Liver (tissue), 8 donors: ENCODE measurements at regions not wholly inside any gene's neighbourhood (a gene's known extent, or its start where the extent isn't known, plus 50 kb on each side); places are given as distances from the start of the nearest gene placed in this dataset.

Experiments used
- DNase-seq: peaks from one replicate; pipeline ENCODE4 v3.0.0-alpha.2; 2017; ENCODE audit warnings: low spot score
- H3K27ac ChIP-seq, 2 donors: one replicate each; pipeline ENCODE4 v1.7.0; 2013; ENCODE audit warnings: inconsistent platforms in 2 of 2, low read length in 2 of 2, control low read depth in 1 of 2, low read depth in 1 of 2, mild to moderate bottlenecking in 1 of 2
- H3K27me3 ChIP-seq, 4 donors: one replicate each; pipeline versions ENCODE4 v1.6.1 to v1.7.0; 2013; ENCODE audit warnings: low read length in 3 of 4, inconsistent platforms in 1 of 4, mild to moderate bottlenecking in 1 of 4, moderate library complexity in 1 of 4; ENCODE audit not compliant: control insufficient read depth in 4 of 4, insufficient read depth in 4 of 4
- H3K36me3 ChIP-seq, 4 donors: one replicate each; pipeline versions ENCODE4 v1.6.1 to v1.7.0; 2013; ENCODE audit warnings: low read length in 3 of 4, mild to moderate bottlenecking in 3 of 4, low read depth in 1 of 4, moderate library complexity in 1 of 4; ENCODE audit not compliant: control insufficient read depth in 4 of 4, insufficient read depth in 3 of 4
- H3K4me1 ChIP-seq, 4 donors: one replicate each; pipeline versions ENCODE4 v1.6.1 to v1.7.0; 2013; ENCODE audit warnings: low read length in 3 of 4, mild to moderate bottlenecking in 3 of 4, moderate library complexity in 1 of 4; ENCODE audit not compliant: control insufficient read depth in 4 of 4, insufficient read depth in 4 of 4
- H3K4me3 ChIP-seq, 3 donors: one replicate each; pipeline versions ENCODE4 v1.6.1 to v1.7.0; 2013; ENCODE audit warnings: low read length in 3 of 3, control low read depth in 1 of 3, low read depth in 1 of 3, mild to moderate bottlenecking in 1 of 3
- H3K9ac ChIP-seq, 2 donors: one replicate each; pipeline ENCODE4 v1.7.0; 2013; ENCODE audit warnings: low read length in 2 of 2, mild to moderate bottlenecking in 2 of 2, moderate library complexity in 2 of 2, control low read depth in 1 of 2, low read depth in 1 of 2
- H3K9me3 ChIP-seq, 4 donors: one replicate each; pipeline versions ENCODE4 v1.6.1 to v1.7.0; 2013; ENCODE audit warnings: low read length in 3 of 4; ENCODE audit not compliant: control insufficient read depth in 4 of 4
- EGR1 ChIP-seq, 2 donors: IDR thresholded peaks; 2 replicates each; pipeline ENCODE4 v1.6.1; 2016 to 2018; ENCODE audit warnings: antibody characterized with exemption in 2 of 2, low read depth in 2 of 2
- FOXA1 ChIP-seq: IDR thresholded peaks from 2 replicates; pipeline ENCODE4 v1.6.1; 2016; ENCODE audit warnings: antibody characterized with exemption
- FOXA2 ChIP-seq: IDR thresholded peaks from 2 replicates; pipeline ENCODE4 v1.6.1; 2016; ENCODE audit warnings: antibody characterized with exemption
- GABPA ChIP-seq, 2 donors: IDR thresholded peaks in 1 of 2; conservative IDR thresholded peaks in 1 of 2; 2 replicates each; pipeline ENCODE4 v1.6.1; 2016; ENCODE audit warnings: antibody characterized with exemption in 2 of 2, mild to moderate bottlenecking in 1 of 2, moderate library complexity in 1 of 2
- HNF4A ChIP-seq, 2 donors: conservative IDR thresholded peaks; 2 replicates each; pipeline ENCODE4 v1.6.1; 2016; ENCODE audit warnings: antibody characterized with exemption in 2 of 2, mild to moderate bottlenecking in 2 of 2
- HNF4G ChIP-seq: IDR thresholded peaks from 2 replicates; pipeline ENCODE4 v1.6.1; 2016; ENCODE audit warnings: antibody characterized with exemption
- JUND ChIP-seq, 2 donors: IDR thresholded peaks; 2 replicates each; pipeline ENCODE4 v1.6.1; 2016; ENCODE audit warnings: antibody characterized with exemption in 2 of 2
- MAX ChIP-seq: IDR thresholded peaks from 2 replicates; pipeline ENCODE4 v1.6.1; 2016; ENCODE audit warnings: antibody characterized with exemption
- NR2F2 ChIP-seq: IDR thresholded peaks from 2 replicates; pipeline ENCODE4 v1.6.1; 2016; ENCODE audit warnings: antibody characterized with exemption
- RAD21 ChIP-seq, 2 donors: IDR thresholded peaks; 2 replicates each; pipeline ENCODE4 v1.6.1; 2016; ENCODE audit warnings: antibody characterized with exemption in 2 of 2, mild to moderate bottlenecking in 2 of 2
- RXRA ChIP-seq, 2 donors: IDR thresholded peaks; 2 replicates each; pipeline ENCODE4 v1.6.1; 2017 to 2018; ENCODE audit warnings: antibody characterized with exemption in 2 of 2, mild to moderate bottlenecking in 1 of 2
- SP1 ChIP-seq: IDR thresholded peaks from 2 replicates; pipeline ENCODE4 v1.6.1; 2018; ENCODE audit warnings: antibody characterized with exemption, mild to moderate bottlenecking
- TAF1 ChIP-seq: conservative IDR thresholded peaks from 2 replicates; pipeline ENCODE4 v1.6.1; 2016; ENCODE audit warnings: antibody characterized with exemption, mild to moderate bottlenecking
- YY1 ChIP-seq: IDR thresholded peaks from 2 replicates; pipeline ENCODE4 v1.6.1; 2016; ENCODE audit warnings: antibody characterized with exemption, mild to moderate bottlenecking
- WGBS: extraction: QIAGEN DNeasy Blood & Tissue Kit; methylation state at CpG from one replicate; pipeline ENCODE4 v1.1.7; 2013; 5-methylcytosine and 5-hydroxymethylcytosine counted together
- TF ChIP-seq, protein P1 (sequence below): fragments of 150-350 bp; IDR thresholded peaks from 2 replicates; pipeline ENCODE4 v1.5.1; 2017; ENCODE audit warnings: improper control_type of control experiment, low read depth, low read length; ENCODE audit not compliant: missing input control
- TF ChIP-seq, protein P2 (sequence below): IDR thresholded peaks from 2 replicates; pipeline ENCODE4 v1.6.1; 2016; ENCODE audit warnings: antibody characterized with exemption, mild to moderate bottlenecking
- TF ChIP-seq, protein P3 (sequence below): IDR thresholded peaks from 2 replicates; pipeline ENCODE4 v1.6.1; 2016; ENCODE audit warnings: antibody characterized with exemption
- TF ChIP-seq, protein P4 (sequence below): IDR thresholded peaks from 2 replicates; pipeline ENCODE4 v1.6.1; 2016; ENCODE audit warnings: antibody characterized with exemption
- donor health status: healthy.
- donor health status: healthy.
- donor health status: healthy.
- donor health status: healthy.
- donor health status: healthy.

DNA sequence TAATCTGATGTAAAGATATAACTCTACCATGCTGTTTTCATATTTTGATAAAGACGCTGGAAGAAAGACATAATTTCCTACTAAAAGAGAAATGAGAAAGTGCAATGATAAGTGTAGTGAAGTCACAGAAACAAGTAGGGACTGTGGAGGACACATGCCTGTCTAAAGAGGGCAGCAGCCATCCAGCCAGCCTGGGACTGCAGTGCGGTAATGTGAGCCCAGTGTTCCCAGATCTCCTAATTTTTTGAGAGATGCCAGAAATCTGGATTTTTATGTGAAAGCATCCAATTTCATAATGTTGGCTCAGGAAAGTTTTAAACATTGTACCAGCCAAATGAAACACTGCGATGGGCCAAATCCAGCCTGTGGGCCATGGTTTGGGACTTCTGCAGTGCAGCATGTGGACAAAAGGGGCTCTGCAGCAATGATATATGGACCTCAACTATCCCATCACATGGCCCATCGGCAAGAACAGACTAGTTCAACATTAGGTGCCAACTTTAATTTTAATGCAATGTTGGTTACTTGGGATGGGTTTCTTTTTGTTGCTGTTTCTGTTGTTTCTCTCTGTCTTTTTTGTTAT lies 329.5 kb downstream of the LTN1 start:
- DNase-seq: no peak
- TF ChIP-seq EGR1 (IDR thresholded peaks at IDR 0.05; ENCODE audit: low read depth in 2 of 2): no peak
- TF ChIP-seq, protein P1, sequence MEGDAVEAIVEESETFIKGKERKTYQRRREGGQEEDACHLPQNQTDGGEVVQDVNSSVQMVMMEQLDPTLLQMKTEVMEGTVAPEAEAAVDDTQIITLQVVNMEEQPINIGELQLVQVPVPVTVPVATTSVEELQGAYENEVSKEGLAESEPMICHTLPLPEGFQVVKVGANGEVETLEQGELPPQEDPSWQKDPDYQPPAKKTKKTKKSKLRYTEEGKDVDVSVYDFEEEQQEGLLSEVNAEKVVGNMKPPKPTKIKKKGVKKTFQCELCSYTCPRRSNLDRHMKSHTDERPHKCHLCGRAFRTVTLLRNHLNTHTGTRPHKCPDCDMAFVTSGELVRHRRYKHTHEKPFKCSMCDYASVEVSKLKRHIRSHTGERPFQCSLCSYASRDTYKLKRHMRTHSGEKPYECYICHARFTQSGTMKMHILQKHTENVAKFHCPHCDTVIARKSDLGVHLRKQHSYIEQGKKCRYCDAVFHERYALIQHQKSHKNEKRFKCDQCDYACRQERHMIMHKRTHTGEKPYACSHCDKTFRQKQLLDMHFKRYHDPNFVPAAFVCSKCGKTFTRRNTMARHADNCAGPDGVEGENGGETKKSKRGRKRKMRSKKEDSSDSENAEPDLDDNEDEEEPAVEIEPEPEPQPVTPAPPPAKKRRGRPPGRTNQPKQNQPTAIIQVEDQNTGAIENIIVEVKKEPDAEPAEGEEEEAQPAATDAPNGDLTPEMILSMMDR: no peak
- H3K4me3 ChIP-seq: no peak overlapping the region
- H3K9ac ChIP-seq: no peak overlapping the region
- H3K27ac ChIP-seq: no peak overlapping the region
- H3K27me3 ChIP-seq: no peaks in the 10 kb centered on the region
- no peaks in the 10 kb centered on the region for H3K9me3 ChIP-seq
- H3K36me3 ChIP-seq: no peaks in the 10 kb centered on the region
- no peaks in the 10 kb centered on the region for H3K4me1 ChIP-seq
- 94% methylated on average over 4 of the region's 4 CpGs for WGBS

DNA sequence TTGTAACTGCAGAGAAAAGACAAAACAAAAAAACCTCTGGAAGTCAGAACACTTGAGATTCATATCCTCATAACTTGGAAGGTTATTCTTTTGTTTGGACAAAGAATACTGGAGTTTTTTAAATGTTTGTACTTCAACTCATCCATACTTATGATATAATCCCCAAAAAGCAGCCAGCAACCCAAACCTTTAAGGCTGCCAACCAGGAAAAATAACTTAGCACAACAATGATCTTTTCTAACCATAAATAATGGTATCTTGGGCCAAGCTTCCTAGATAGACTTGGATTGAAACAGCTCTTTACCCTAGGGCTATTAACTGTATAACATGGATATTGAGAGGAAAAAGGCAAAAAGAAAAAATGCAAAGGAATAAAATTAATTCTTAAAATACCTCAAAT lies 335.1 kb downstream of the LTN1 start:
- Histone ChIP-seq H3K4me1 (no peaks in the 10 kb centered on the region), H3K27ac (no peak overlapping the region)
- TF ChIP-seq RXRA (IDR thresholded peaks at IDR 0.05): no peak
- TF ChIP-seq JUND (IDR thresholded peaks at IDR 0.05): no peak
- TF ChIP-seq SP1: no peak
- no peak for TF ChIP-seq HNF4G
- TF ChIP-seq HNF4A (conservative IDR thresholded peaks at IDR 0.05): no peak
- no peak for TF ChIP-seq FOXA1
- TF ChIP-seq, protein P2, sequence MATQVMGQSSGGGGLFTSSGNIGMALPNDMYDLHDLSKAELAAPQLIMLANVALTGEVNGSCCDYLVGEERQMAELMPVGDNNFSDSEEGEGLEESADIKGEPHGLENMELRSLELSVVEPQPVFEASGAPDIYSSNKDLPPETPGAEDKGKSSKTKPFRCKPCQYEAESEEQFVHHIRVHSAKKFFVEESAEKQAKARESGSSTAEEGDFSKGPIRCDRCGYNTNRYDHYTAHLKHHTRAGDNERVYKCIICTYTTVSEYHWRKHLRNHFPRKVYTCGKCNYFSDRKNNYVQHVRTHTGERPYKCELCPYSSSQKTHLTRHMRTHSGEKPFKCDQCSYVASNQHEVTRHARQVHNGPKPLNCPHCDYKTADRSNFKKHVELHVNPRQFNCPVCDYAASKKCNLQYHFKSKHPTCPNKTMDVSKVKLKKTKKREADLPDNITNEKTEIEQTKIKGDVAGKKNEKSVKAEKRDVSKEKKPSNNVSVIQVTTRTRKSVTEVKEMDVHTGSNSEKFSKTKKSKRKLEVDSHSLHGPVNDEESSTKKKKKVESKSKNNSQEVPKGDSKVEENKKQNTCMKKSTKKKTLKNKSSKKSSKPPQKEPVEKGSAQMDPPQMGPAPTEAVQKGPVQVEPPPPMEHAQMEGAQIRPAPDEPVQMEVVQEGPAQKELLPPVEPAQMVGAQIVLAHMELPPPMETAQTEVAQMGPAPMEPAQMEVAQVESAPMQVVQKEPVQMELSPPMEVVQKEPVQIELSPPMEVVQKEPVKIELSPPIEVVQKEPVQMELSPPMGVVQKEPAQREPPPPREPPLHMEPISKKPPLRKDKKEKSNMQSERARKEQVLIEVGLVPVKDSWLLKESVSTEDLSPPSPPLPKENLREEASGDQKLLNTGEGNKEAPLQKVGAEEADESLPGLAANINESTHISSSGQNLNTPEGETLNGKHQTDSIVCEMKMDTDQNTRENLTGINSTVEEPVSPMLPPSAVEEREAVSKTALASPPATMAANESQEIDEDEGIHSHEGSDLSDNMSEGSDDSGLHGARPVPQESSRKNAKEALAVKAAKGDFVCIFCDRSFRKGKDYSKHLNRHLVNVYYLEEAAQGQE: no peak
- TF ChIP-seq, protein P1: no peak
- no peak for TF ChIP-seq RAD21 (IDR thresholded peaks at IDR 0.05)
- no peak for TF ChIP-seq MAX
- TF ChIP-seq TAF1: no peak
- TF ChIP-seq EGR1 (IDR thresholded peaks at IDR 0.05; ENCODE audit: low read depth in 2 of 2): no peak
- TF ChIP-seq, protein P3, sequence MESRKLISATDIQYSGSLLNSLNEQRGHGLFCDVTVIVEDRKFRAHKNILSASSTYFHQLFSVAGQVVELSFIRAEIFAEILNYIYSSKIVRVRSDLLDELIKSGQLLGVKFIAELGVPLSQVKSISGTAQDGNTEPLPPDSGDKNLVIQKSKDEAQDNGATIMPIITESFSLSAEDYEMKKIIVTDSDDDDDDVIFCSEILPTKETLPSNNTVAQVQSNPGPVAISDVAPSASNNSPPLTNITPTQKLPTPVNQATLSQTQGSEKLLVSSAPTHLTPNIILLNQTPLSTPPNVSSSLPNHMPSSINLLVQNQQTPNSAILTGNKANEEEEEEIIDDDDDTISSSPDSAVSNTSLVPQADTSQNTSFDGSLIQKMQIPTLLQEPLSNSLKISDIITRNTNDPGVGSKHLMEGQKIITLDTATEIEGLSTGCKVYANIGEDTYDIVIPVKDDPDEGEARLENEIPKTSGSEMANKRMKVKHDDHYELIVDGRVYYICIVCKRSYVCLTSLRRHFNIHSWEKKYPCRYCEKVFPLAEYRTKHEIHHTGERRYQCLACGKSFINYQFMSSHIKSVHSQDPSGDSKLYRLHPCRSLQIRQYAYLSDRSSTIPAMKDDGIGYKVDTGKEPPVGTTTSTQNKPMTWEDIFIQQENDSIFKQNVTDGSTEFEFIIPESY: no peak
- no peak for TF ChIP-seq YY1
- no peak for TF ChIP-seq GABPA (IDR thresholded peaks at IDR 0.05 in 1 of 2, conservative IDR thresholded peaks at IDR 0.05 in 1 of 2)
- no peak for TF ChIP-seq FOXA2
- TF ChIP-seq, protein P4, sequence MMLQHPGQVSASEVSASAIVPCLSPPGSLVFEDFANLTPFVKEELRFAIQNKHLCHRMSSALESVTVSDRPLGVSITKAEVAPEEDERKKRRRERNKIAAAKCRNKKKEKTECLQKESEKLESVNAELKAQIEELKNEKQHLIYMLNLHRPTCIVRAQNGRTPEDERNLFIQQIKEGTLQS: no peak
- no peak for TF ChIP-seq NR2F2

More for the DNA sequence above, 335.1 kb downstream of the LTN1 start:
- Histone ChIP-seq H3K36me3 (no peaks in the 10 kb centered on the region), H3K4me3 (no peak overlapping the region), H3K27me3 (no peaks in the 10 kb centered on the region), H3K9ac (no peak overlapping the region), H3K9me3 (no peaks in the 10 kb centered on the region)
- DNase-seq: no peak
